Prostate gland (tissue), 2 donors: ENCODE measurements at regions not wholly inside any gene's neighbourhood (a gene's known extent, or its start where the extent isn't known, plus 50 kb on each side); places are given as distances from the start of the nearest gene placed in this dataset.

Source experiments
- DNase-seq: peaks from one replicate; pipeline ENCODE4 v3.0.0-alpha.2; 2019; ENCODE audit warnings: low spot score
- H3K27ac ChIP-seq, 2 donors: fragments of 200-600 bp; sonication (generic); 2 replicates each; pipeline ENCODE4 v1.5.1; 2017 to 2019
- H3K27me3 ChIP-seq: fragments of 200-600 bp; sonication (generic); replicated peaks from 2 replicates; pipeline ENCODE4 v1.5.1; 2019; ENCODE audit not compliant: insufficient read depth
- H3K36me3 ChIP-seq, 2 donors: fragments of 200-600 bp; sonication (generic); 1 replicate in 1 of 2; 2 replicates in 1 of 2; pipeline versions ENCODE4 v1.5.1 to v1.8.1; 2017 to 2019
- H3K4me1 ChIP-seq: fragments of 200-600 bp; sonication (generic); replicated peaks from 2 replicates; pipeline ENCODE4 v1.5.1; 2019
- H3K4me3 ChIP-seq, 2 donors: fragments of 200-600 bp; sonication (generic); 2 replicates each; pipeline ENCODE4 v1.5.1; 2017 to 2019
- H3K9me3 ChIP-seq: fragments of 200-600 bp; sonication (generic); 2 replicates; pipeline ENCODE4 v1.5.1; 2017
- CTCF ChIP-seq, 4 experiments: fragments of 200-600 bp in 2 of 4; fragments of 450-650 bp in 2 of 4; sonication (generic) in 2 of 4; IDR thresholded peaks; 1 replicate in 3 of 4; 2 replicates in 1 of 4; pipeline ENCODE4 v1.5.1; 2016 to 2019; ENCODE audit warnings: antibody characterized with exemption in 4 of 4, mild to moderate bottlenecking in 2 of 4, moderate library complexity in 2 of 4
- POLR2A ChIP-seq: fragments of 450-650 bp; IDR thresholded peaks from one replicate; pipeline ENCODE4 v1.6.1; 2016; ENCODE audit warnings: antibody characterized with exemption, mild to moderate bottlenecking
- POLR2AphosphoS5 ChIP-seq: sonication (generic); formaldehyde crosslinking; IDR thresholded peaks from one replicate; pipeline ENCODE4 v1.6.1; 2017; ENCODE audit warnings: antibody characterized with exemption
- WGBS: methylation state at CpG from one replicate; pipeline ENCODE4 v1.1.5; 2018; 5-methylcytosine and 5-hydroxymethylcytosine counted together
- intact Hi-C: fragments of 100-400 bp; cut with DNase I; formaldehyde crosslinking; loops from one replicate; pipeline ENCODE4 v1.14.2; 2022

- intact Hi-C loops, result no loop called here
- no peak for TF ChIP-seq CTCF (IDR thresholded peaks at IDR 0.05)
- no peak for TF ChIP-seq POLR2AphosphoS5
- TF ChIP-seq POLR2A, result no peak
- Histone ChIP-seq H3K4me3 (no peak overlapping the region), H3K9me3 (no peaks in the 10 kb centered on the region), H3K27me3 (no peaks in the 10 kb centered on the region), H3K27ac (no peak overlapping the region), H3K36me3 (no peaks in the 10 kb centered on the region), H3K4me1 (no peaks in the 10 kb centered on the region)
- 68% methylated on average over 1 of the region's 1 CpG for WGBS
- DNase-seq, result no peak
These were observed 532.2 kb downstream of the CHSY3 start for GRCh38 chr5:130436430-130436829.

GRCh38 chr5:130427222-130427955, 523.1 kb downstream of the CHSY3 start:
- Histone ChIP-seq H3K9me3 (no peaks in the 10 kb centered on the region), H3K4me1 (no peaks in the 10 kb centered on the region), H3K36me3 (no peaks in the 10 kb centered on the region), H3K4me3 (no peak overlapping the region), H3K27me3 (no peaks in the 10 kb centered on the region), H3K27ac (no peak overlapping the region)
- intact Hi-C loops, result no loop called here
- no peak for TF ChIP-seq POLR2AphosphoS5
- DNase-seq, result no peak
- WGBS, result 81% methylated on average over 6 of the region's 6 CpGs

- H3K36me3 ChIP-seq, result no peaks in the 10 kb centered on the region
- H3K4me3 ChIP-seq, result no peak overlapping the region
- H3K4me1 ChIP-seq, result no peaks in the 10 kb centered on the region
- no peak for DNase-seq
- TF ChIP-seq POLR2AphosphoS5 (no peak), CTCF (IDR thresholded peaks at IDR 0.05) (no peak), POLR2A (no peak)
- intact Hi-C loops, result no loop called here
- no peak overlapping the region for H3K27ac ChIP-seq
- H3K27me3 ChIP-seq, result no peaks in the 10 kb centered on the region
- H3K9me3 ChIP-seq, result no peaks in the 10 kb centered on the region
- WGBS, result 76% methylated on average over 2 of the region's 2 CpGs
These were observed 521.2 kb downstream of the CHSY3 start for GRCh38 chr5:130425424-130425823.

GRCh38 chr5:130424341-130424740, 520.1 kb downstream of the CHSY3 start:
- intact Hi-C loops, result no loop called here
- Histone ChIP-seq H3K27me3 (no peaks in the 10 kb centered on the region), H3K4me1 (no peaks in the 10 kb centered on the region), H3K27ac (no peak overlapping the region), H3K4me3 (no peak overlapping the region), H3K36me3 (no peaks in the 10 kb centered on the region), H3K9me3 (no peaks in the 10 kb centered on the region)
- no peak for TF ChIP-seq POLR2A
- TF ChIP-seq POLR2AphosphoS5, result no peak
- TF ChIP-seq CTCF (IDR thresholded peaks at IDR 0.05), result no peak
- WGBS, result 34% methylated on average over 2 of the region's 2 CpGs
- no peak for DNase-seq

- 53% methylated on average over 7 of the region's 7 CpGs for WGBS
- no peaks in the 10 kb centered on the region for H3K36me3 ChIP-seq
- H3K27ac ChIP-seq, result no peak overlapping the region
- H3K4me1 ChIP-seq, result no peaks in the 10 kb centered on the region
- H3K9me3 ChIP-seq, result no peaks in the 10 kb centered on the region
- intact Hi-C loops, result no loop called here
- H3K4me3 ChIP-seq, result no peak overlapping the region
- no peak for DNase-seq
- TF ChIP-seq CTCF (IDR thresholded peaks at IDR 0.05) (no peak), POLR2AphosphoS5 (no peak), POLR2A (no peak)
- H3K27me3 ChIP-seq, result no peaks in the 10 kb centered on the region
These were observed 498.6 kb downstream of the CHSY3 start for GRCh38 chr5:130402906-130403305.
